ENCODE measurements at regions not wholly inside any gene's neighbourhood (a gene's known extent, or its start where the extent isn't known, plus 50 kb on each side); places are given as distances from the start of the nearest gene placed in this dataset.
"Not testable (repeated sequence)": the region's sequence is repeated elsewhere in the genome, so short reads cannot be mapped to it uniquely, and the experiment has no call there.

DNA sequence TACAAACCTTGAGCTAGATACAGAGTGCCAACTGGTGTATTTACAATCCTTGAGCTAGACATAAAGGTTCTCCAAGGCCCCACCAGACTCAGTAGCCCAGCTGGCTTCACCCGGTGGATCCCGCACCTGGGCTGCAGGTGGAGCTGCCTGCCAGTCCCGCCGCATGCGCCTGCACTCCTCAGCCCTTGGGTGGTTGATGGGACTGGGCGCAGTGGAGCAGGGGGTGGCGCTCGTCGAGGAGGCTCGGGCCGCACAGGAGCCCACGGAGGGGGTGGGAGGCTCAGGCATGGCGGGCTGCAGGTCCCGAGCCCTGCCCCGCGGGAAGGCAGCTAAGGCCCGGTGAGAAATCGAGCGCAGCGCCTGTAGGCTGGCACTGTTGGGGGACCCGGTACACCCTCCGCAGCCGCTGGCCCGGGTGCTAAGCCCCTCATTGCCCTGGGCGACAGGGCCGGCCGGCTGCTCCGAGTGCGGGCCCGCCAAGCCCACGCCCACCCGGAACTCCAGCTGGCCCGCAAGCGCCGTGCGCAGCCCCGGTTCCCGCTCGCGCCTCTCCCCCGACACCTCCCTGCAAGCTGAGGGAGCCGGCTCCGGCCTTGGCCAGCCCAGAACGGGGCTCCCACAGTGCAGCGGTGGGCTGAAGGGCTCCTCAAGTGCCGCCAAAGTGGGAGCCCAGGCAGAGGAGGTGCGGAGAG, 116.5 kb upstream of the NEIL3 start:
- BruUV-seq (replicated peaks); H2AFZ ChIP-seq (ENCODE audit: low read depth, low read length); FAIRE-seq; H3K79me2 ChIP-seq (ENCODE audit: control insufficient read depth, insufficient read depth, low read length); dilution Hi-C loops (cut with MboI; ENCODE audit: extremely low pct_ligation_motif_present, low sequenced_read_pairs); H3K9me3 ChIP-seq (replicated peaks; ENCODE audit: control insufficient read depth, insufficient read depth, low read length); H3K4me1 ChIP-seq (ENCODE audit: control insufficient read depth, extremely low read depth, insufficient read depth, low read length); CTCF ChIA-PET; H3K27ac ChIP-seq (ENCODE audit: insufficient read depth, low read depth, low read length); H3K9me1 ChIP-seq (replicated peaks; ENCODE audit: control insufficient read depth, extremely low read depth, insufficient read depth, low read length); POLR2A ChIA-PET; intact Hi-C loops (cut with micrococcal nuclease); DNase-seq (ENCODE audit: low read depth, low spot score); H3K4me2 ChIP-seq (ENCODE audit: insufficient read depth, low read length); H3K27me3 ChIP-seq (ENCODE audit: control insufficient read depth in 2 of 2, insufficient read depth in 2 of 2, low read length in 2 of 2); H4K20me1 ChIP-seq (replicated peaks; ENCODE audit: control insufficient read depth, extremely low read depth, insufficient read depth, low read length); H3K4me3 ChIP-seq (replicated peaks in 1 of 3; ENCODE audit: insufficient read depth in 1 of 3, low read depth in 1 of 3, low read length in 3 of 3); H3K36me3 ChIP-seq (ENCODE audit: control insufficient read depth in 2 of 2, extremely low read depth in 1 of 2, insufficient read depth in 2 of 2, low read length in 2 of 2); H3K9ac ChIP-seq (replicated peaks; ENCODE audit: extremely low read depth, insufficient read depth, low read length): not testable (repeated sequence)

GRCh38 chr4:177194906-177195305, 114.8 kb upstream of the NEIL3 start:
- no peak for DNase-seq (ENCODE audit: low read depth, low spot score)
- H3K4me3 ChIP-seq (replicated peaks in 1 of 3; ENCODE audit: insufficient read depth in 1 of 3, low read depth in 1 of 3, low read length in 3 of 3): no peak overlapping the region
- CTCF ChIA-PET: no interaction called here
- H3K79me2 ChIP-seq (ENCODE audit: control insufficient read depth, insufficient read depth, low read length): no peaks in the 10 kb centered on the region
- H4K20me1 ChIP-seq (replicated peaks; ENCODE audit: control insufficient read depth, extremely low read depth, insufficient read depth, low read length): no peaks in the 10 kb centered on the region
- H3K27me3 ChIP-seq (ENCODE audit: control insufficient read depth in 2 of 2, insufficient read depth in 2 of 2, low read length in 2 of 2): no peaks in the 10 kb centered on the region
- no peak for FAIRE-seq
- dilution Hi-C loops (cut with MboI; ENCODE audit: extremely low pct_ligation_motif_present, low sequenced_read_pairs) (no loop called here), intact Hi-C loops (cut with micrococcal nuclease) (no loop called here)
- no peak overlapping the region for H2AFZ ChIP-seq (ENCODE audit: low read depth, low read length)
- no TSS peak for BruUV-seq (replicated peaks)
- no peak overlapping the region for H3K4me2 ChIP-seq (ENCODE audit: insufficient read depth, low read length)
- no peaks in the 10 kb centered on the region for H3K9me3 ChIP-seq (replicated peaks; ENCODE audit: control insufficient read depth, insufficient read depth, low read length)
- TF ChIP-seq JUN (IDR thresholded peaks at IDR 0.05; ENCODE audit: borderline replicate concordance, insufficient read depth, insufficient read length, low read depth) (no peak), POLR2A (IDR thresholded peaks at IDR 0.05; ENCODE audit: low read depth, low read length) (no peak), CTCF (IDR thresholded peaks at IDR 0.05; ENCODE audit: extremely low read depth in 1 of 2, insufficient read depth in 1 of 2, low read depth in 1 of 2, low read length in 2 of 2) (no peak), EZH2 (IDR thresholded peaks at IDR 0.05; ENCODE audit: borderline replicate concordance, low read depth, low read length, severe bottlenecking) (no peak), MYC (IDR thresholded peaks at IDR 0.05; ENCODE audit: low read depth, low read length) (no peak), POLR2AphosphoS5 (IDR thresholded peaks at IDR 0.05; ENCODE audit: insufficient read depth, low read depth, low read length) (no peak), MAX (IDR thresholded peaks at IDR 0.05; ENCODE audit: insufficient read depth, insufficient read length) (no peak)
- no peaks in the 10 kb centered on the region for H3K4me1 ChIP-seq (ENCODE audit: control insufficient read depth, extremely low read depth, insufficient read depth, low read length)
- H3K27ac ChIP-seq (ENCODE audit: insufficient read depth, low read depth, low read length): no peak overlapping the region
- no peaks in the 10 kb centered on the region for H3K36me3 ChIP-seq (ENCODE audit: control insufficient read depth in 2 of 2, extremely low read depth in 1 of 2, insufficient read depth in 2 of 2, low read length in 2 of 2)
- POLR2A ChIA-PET: no interaction called here
- no peaks in the 10 kb centered on the region for H3K9me1 ChIP-seq (replicated peaks; ENCODE audit: control insufficient read depth, extremely low read depth, insufficient read depth, low read length)
- H3K9ac ChIP-seq (replicated peaks; ENCODE audit: extremely low read depth, insufficient read depth, low read length): no peak overlapping the region
